ENCODE measurements at regions not wholly inside any gene's neighbourhood (a gene's known extent, or its start where the extent isn't known, plus 50 kb on each side); places are given as distances from the start of the nearest gene placed in this dataset.
"Not testable (repeated sequence)": the region's sequence is repeated elsewhere in the genome, so short reads cannot be mapped to it uniquely, and the experiment has no call there.

DNA sequence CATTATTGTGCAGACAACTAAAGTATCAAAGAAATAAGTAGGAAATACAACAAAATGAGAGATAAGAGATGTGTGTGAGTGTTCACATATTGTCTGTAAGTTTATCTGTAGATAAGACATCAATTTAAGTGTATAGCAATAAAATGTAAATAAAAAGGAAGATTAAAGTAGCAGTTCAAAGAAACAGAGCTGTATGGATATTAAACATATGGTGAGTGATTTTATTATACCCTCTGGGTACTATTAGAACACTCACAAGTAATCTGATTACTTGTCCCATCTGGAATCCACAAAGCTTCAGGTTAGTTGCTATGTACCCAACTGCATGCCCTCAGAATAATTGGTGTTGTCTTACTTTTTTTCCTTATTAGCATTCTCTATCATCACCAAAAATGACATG lies 747.9 kb upstream of the ADGRL3 start:
- FAIRE-seq (no peak), DNase-seq (ENCODE audit: low spot score) (no peak)

DNA sequence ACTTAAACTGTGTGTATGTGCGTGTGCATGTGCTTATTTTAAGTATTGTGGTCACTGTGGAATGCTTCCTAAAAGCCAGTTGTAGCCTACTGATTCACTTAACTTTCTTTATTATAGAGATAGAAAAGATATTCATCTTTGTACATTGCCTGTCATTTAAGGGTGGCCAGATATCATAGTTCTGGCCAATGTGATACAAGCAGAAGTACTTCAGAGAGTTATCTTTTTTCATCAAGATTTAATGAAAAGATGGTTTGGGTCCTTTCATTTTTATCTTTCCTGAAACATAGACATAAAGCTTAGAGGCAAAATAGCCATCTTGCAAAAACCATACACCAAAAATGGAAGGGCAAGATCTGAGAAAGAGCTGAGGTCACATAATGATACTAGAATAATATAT lies 744.7 kb upstream of the ADGRL3 start:
- DNase-seq (ENCODE audit: low spot score) = no peak
- FAIRE-seq = no peak

DNA sequence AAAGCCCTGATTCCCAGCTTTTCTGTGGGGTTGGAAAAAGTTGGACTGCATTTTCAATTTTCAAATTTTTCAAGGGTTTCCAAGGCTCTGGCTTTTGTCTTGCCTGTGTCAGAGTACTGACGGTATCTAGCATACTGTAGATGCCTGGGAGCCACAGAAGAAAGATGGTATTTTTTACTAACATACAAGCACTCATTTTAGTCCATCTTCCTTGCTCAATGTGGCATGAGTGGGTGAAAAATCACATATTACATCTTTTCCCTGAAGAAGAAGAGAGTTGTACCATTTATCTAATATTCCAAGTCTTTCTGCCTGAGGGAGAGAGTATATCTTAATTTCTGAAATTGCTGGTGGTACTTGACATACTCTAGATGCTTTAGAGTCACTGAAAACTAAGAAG lies 738.6 kb upstream of the ADGRL3 start:
- no peak for FAIRE-seq
- DNase-seq (ENCODE audit: low spot score) = no peak

DNA sequence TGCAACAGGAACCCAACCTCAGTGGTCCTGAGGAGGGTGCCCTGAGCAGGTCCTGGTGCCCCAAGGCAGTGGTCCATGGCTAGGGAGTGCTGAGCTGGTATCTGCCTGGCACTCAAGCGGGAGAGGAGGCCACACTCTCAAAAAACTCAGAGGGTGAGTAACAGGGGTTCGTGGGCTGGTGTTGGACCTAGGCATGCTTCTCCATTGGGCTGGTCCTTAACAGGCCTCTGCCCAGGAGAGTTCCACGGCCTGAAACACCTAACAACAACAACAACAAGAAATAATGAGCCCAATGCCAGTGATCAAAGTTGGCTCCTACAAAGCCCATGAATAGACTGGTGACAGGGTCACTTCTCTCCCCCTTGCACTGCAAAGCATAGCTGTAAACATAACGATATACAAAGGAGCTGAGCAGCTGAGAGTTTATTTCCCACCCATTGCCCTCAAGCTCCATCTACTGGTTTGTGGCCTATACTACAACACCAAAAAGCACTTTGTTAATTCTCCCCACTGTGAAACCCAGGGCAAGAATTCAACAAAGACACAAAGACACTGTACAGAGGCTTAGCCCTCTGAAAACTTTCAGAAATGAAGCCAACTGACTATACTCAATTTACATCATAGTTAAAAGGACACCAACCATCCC lies 736.1 kb upstream of the ADGRL3 start:
- no peak for FAIRE-seq
- DNase-seq (ENCODE audit: low spot score) = no peak

DNA sequence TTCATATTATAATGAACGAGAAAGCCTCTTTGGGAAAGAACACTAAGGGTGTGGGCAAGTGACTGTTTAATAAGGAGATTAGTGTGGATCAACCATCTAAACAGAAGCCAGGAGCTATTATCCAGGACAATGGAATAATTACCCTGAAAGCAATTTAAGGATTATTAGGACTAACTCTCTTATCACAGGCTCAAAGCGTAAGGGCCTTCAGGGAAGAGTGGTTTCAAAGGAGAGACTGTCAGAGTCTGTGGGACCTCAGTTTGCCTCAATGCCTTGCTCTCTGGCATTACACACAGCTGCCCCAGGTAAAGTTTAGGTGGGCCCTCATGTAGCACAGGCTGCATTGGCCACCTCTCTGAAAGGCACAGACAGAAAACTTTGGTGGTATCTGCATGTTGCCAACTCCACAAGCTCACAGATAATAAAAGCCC lies 717.2 kb upstream of the ADGRL3 start:
- DNase-seq (ENCODE audit: low spot score) (no peak), FAIRE-seq (no peak)

DNA sequence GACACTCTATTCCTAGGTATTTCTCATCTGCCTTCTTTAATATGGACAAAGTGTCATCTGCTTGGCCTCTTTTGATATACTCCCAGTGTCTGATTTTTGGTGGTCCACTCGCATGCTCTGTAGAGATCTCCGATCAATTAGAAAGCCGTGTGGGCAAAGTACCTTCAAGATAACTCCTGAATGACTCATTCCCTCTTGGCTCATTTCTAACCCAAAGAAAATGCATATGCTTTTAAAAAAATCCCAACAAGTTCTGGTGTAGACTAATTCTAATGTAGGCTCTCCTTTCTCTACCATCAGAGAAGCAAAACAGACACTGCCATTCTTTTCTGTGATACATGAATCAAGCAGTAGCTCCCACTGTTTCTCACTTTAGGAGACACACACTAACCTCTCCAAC lies 714.9 kb upstream of the ADGRL3 start:
- no peak for DNase-seq (ENCODE audit: low spot score)
- FAIRE-seq = no peak

DNA sequence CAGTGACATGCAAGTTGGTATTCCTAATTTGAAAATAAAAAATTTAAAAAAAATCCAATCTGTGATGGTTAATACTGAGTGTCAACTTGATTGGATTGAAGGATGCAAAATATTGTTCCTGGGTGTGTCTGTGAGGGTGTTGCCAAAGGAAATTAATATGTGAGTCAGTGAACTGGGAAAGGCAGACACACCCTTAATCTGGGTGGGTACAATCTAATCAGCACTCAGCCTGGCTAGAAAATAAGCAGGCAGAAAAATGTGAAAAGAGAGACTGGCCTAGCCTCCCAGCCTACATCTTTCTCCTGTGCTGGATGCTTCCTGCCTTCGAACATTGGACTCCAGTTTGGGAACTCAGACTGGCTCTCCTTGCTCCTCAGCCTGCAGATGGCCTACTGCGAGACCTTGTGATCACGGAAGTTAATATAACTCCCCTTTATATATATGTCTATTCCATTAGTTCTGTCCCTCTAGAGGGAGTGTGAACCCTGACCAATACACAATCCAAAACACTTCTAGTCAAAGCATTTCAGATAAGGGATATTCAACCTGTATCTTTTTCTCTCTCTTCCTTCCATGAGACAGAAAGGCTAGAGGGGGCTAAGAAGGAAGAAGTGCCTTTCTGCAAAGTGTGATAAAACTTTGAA lies 712.9 kb upstream of the ADGRL3 start:
- not testable (repeated sequence) for FAIRE-seq; DNase-seq (ENCODE audit: low spot score)

DNA sequence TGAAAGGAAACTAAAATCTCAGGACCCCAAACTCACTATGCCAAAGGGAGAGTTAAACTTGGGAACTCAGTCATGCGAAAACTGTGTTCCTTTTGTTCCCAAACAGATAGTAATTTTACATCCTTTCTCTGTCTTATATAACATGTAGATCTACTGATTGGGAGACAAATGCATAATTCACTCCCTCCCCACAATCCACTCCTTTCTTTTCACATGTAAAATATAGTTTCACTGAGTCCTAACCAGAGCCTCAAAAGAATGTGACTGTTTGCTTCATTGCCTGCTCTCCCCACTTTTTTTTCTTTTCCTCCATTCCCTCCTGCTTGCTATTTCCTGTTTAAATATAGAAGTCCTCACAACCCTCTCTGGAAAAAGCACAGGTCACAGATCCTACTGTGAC lies 699.3 kb upstream of the ADGRL3 start:
- DNase-seq (ENCODE audit: low spot score) (no peak), FAIRE-seq (no peak)

DNA sequence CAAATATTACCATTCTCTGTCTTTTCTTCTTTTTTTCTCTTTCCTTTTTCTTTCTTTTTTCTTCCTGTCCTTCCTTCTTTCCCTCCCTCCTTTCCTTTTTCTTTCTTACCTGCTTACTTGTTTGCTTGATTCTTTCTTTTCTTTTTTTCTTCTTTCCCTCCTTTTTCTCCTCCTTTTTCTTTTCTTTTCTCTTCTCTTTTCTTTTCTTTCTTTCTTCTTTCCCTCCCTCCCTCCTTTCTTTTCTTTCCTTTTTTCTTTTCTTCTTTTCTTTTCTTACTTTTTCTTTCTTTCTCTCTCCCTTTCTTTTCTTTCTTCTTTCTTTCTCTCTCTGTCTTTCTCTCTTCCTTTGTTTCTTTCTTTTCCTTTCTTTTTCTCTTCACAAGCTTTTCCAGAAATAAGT lies 697.4 kb upstream of the ADGRL3 start:
- DNase-seq (ENCODE audit: low spot score) = no peak
- no peak for FAIRE-seq

DNA sequence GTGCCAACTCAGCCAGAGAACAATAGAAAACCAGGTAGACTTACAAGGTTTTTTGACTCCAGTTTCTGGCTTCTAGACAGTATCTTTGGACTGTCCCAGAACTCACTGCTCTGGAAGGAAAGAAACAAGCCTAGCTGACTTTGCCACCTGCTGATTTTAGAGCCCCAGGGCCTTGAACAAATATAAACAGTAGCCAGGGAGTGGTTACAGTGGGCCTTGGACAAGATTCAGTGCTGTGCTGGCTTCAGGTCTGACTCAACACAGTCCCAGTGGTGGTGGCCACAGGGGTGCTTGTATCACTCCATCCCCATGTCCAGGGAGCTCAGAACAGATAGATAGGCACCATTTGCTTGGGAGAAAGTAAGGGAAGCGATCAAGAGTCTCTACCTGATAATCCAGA lies 694.1 kb upstream of the ADGRL3 start:
- FAIRE-seq (no peak), DNase-seq (ENCODE audit: low spot score) (no peak)

DNA sequence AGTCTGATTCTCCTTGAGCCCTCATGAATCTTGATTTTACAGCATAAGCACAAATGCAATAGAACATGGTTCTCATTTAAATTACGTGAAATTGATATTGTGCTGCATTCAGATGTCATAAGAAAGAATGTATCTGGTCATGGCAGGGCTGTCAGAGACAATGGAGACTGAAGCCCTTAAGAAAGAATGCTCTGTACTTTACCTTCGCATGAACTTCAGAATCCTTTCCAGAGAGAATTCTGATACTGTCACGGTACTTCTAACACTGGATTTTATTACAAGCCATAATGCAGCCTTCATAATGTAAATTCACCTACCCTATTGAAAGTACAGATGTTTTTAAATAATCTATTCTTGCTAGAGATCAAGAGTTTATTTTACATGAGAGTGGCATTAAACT lies 677.9 kb upstream of the ADGRL3 start:
- DNase-seq (ENCODE audit: low spot score) (no peak), FAIRE-seq (no peak)

DNA sequence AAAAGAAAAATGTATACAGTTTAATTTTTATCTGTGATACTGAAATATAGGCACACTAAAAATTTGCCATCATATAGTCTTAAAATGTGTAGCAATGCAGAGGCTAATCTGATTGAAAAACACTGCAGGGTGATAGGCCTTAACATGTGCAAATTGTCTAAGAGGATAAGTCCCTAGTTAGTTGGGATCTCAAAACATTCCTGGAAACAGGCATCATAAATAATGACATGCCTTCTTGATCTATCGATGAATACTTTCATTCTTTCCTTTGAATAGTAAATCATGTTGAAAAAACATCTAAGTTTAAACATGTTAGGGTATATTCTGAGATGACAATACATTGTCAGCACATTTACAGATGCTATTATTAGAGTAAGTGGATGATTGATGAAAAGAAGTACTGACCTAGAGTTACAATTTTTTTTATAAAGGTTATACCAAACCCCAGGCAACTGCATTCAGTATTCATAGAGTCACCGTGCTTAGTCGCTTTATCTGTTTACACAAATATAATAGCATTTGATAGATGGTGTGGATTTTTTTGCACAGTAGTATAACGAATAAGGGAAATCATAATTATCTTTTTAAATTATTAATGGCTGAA lies 668.2 kb upstream of the ADGRL3 start:
- FAIRE-seq = no peak
- no peak for DNase-seq (ENCODE audit: low spot score)

DNA sequence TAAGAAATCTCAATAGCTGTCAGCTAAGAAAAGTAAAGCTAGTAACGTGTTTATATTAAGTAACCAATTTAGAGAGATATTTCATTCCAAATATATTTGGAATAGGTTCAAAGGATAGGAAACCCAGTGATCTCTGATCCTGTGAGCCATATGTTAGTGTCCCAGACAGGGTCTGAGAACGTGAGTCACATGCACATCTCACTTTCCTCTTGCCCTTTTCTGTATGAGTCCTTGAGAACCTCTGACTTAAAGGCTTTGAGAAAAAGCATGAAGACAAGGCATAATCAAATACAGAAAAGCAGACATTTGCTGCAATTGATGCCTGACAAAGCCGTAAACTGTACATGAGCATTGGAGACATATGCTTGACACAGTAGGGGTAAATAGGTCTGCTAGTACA lies 655.1 kb upstream of the ADGRL3 start:
- no peak for DNase-seq (ENCODE audit: low spot score)
- FAIRE-seq = no peak

DNA sequence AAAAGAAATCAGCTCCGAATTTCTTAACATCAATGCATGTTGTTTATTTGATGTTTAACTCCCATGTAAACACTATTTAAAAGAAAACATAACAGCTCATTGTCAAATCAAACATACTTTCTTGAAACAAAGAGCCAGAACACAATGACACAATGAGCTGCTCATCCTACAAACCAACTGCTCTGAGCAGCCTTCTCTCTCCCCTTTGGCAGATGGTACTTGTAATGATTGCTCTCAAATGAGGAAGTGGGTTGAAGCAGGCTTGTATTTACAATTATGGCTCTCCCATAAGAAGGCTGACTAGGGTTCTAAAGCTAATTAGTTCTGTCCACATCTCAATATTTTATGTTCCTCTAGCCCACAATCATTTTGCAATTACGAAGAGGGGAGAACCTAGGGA lies 637.8 kb upstream of the ADGRL3 start:
- no peak for DNase-seq (ENCODE audit: low spot score)
- no peak for FAIRE-seq

DNA sequence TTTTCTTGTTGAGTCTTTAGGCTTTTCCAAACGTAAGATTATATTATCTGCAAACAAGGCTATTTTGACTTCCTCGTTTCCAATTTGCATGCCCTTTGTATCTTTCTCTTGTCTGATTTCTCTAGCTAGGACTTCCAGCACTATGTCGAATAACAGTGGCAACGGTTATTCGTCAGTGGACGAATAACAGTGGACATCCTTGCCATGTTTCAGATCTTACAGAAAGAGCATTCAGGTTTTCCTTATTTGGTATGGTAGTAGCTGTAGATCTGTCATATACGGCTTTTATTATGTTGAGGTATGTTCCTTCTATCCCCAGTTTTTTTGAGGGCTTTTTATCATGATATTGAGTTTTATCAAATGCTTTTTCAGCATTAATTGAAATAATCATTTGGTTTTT lies 634.6 kb upstream of the ADGRL3 start:
- FAIRE-seq (no peak), DNase-seq (ENCODE audit: low spot score) (no peak)

DNA sequence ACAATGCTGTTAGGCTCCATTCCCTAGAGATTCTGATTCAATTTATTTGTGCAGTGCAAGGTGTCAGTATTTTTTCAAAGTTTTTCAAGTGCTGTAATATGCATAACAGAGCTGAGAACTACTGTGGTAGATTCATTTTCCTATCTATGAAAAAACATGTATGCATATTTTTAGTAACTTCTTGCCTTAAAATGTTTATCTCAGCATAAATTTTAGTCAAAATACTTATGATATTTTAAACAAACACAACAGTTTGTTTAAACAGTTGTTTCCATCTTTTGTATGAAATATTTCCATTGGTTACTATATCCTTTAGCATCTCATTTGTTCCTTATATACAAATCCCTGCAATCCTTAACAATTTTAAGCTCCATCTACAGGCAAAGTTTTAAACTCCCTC lies 624.8 kb upstream of the ADGRL3 start:
- no peak for FAIRE-seq
- DNase-seq (ENCODE audit: low spot score) = no peak

DNA sequence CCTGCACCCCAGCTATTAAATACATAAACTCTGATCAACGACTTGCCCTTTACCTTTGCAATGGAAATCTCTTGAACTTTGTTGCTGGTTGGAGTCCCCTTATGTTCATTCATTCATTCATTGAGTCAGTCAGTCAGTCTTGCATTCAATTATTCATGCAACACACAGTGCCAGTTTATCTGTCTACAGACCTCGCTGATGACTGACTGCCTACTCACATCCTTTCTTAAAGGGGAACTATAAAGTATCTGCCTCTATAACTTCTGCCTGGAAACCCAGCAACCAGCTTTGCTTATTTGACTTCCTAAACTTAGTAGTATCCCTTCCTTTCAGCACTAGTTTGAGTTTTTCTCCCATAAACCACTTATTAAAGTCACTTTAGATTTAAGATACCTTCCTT lies 620.8 kb upstream of the ADGRL3 start:
- FAIRE-seq (no peak), DNase-seq (ENCODE audit: low spot score) (no peak)

DNA sequence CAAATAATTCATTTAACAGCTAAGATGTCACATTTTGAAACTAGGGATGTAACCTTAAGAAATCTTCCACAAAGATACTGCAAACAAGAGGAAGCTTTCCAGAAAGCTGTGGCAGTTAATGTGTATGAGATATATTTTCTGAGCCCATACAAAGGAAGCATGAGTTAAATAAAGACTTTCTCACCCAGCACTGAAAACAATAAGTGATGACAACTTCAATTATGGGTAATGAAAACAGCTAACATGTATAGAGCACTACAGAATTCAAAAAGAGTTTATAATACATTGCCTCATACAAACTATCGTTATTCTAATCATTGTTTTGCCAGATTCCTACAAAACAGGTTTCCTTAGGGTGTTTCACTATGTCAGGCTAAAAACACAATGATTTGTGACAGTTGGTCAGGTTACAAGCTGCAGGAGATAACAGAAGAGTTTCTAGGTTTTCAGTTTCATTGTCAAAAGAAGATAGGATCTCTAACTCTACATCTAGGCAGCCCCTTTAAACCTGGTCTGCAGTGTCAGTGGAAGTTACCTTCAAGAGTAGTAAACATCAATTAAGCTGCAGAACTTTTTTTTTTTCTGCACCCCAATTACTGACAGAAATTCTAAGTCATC lies 618.1 kb upstream of the ADGRL3 start:
- FAIRE-seq (no peak), DNase-seq (ENCODE audit: low spot score) (no peak)

DNA sequence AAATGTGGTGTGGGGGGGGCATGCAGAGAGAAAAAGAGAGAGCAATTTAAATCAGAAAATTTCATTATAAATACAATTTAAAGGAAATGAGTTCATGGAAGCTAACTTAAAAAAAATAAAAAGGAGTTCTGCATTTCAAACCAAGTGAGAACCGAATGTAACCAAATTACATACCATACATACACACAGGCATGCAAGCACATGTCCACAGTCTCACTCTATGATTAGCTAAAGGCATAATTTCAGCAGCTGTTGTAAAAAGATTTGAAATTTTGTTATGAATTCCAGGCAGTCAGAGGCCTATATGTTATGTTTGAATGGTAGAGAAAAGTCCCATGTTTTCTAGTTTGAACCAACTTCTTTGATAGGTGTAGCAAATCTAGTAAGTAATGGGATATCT lies 611.6 kb upstream of the ADGRL3 start:
- DNase-seq (ENCODE audit: low spot score) = no peak
- FAIRE-seq = no peak

DNA sequence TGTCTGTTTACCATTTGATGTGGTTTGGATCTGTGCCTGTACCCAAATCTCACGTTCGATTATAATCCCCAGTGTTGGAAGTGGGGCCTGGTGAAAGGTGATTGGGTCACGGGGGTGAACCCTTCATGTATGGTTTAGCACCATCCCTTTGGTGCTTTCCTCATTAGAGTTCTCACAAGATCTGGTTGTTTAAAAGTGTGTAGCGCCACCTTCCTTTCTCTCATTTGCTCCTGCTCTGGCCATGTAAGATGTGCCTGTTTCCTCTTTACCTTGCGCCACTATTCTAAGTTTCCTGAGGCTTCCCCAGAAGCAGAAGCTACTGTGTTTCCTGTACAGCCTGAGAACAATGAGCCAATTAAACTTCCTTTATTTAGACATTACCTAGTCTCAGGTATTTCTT lies 610.7 kb upstream of the ADGRL3 start:
- DNase-seq (ENCODE audit: low spot score) = no peak
- FAIRE-seq = no peak

DNA sequence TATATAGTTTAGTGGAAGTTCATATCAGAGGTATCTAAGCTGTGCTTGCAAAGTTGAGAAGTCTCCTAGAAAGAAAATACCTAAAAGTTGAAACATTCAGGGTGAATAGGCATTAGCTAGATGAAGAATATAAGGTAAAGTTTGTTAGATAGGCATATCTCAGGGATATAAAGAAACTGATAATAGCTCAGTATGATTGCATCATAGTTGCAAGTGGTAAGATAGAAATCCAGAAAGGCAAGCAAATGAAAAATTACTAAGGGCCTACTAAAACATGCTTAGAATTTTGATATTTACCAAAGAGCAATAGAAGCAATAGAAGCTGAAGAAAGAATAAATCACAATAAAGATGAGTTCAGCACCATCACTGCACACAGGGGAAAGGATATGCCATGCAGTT lies 610.0 kb upstream of the ADGRL3 start:
- DNase-seq (ENCODE audit: low spot score) (no peak), FAIRE-seq (no peak)

DNA sequence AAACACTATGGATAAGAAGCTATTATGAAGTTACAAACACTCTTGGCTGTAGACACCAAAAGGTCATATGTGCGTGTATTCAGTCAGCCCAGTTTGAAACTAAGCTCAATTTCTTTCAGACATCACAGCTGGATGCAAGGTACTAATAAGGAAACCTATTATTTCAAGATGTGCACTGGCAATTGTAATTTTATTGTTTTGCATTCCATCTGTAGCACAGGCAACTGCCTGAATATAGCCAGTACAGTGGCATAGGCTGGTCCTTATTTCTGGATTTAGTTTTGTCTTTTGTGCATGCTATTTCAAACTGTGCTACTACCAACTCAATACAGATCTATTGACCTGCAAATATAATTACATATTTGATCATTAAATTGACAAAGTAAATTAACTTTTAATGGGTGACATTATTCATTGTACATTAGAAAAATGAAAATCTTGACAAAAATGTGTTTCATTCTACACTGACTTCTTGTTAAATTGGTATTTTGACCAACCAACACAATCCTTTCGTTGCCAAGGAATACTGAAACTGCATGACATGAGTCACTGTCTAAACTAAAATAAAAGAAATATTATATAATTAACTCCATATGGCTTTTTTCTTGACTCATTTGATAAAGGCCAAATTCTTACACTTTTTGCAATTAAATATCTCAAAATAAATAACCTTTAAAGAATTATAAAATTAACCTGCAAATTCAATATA lies 594.3 kb upstream of the ADGRL3 start:
- DNase-seq (ENCODE audit: low spot score) (no peak), FAIRE-seq (no peak)
